Osteoblast (primary cell): ENCODE measurements at regions not wholly inside any gene's neighbourhood (a gene's known extent, or its start where the extent isn't known, plus 50 kb on each side); places are given as distances from the start of the nearest gene placed in this dataset.
"Not testable (repeated sequence)": the region's sequence is repeated elsewhere in the genome, so short reads cannot be mapped to it uniquely, and the experiment has no call there.

ENCODE experiments used
- DNase-seq: peaks from one replicate; pipeline ENCODE4 v3.0.0; 2011; ENCODE audit warnings: low spot score, mixed read lengths; ENCODE audit not compliant: insufficient read length; ENCODE audit errors: missing footprints
- H2AFZ ChIP-seq: 2 replicates; pipeline ENCODE4 v1.6.0; 2011; ENCODE audit warnings: mild to moderate bottlenecking, low read length
- H3K27ac ChIP-seq: 2 replicates; pipeline ENCODE4 v1.5.1; 2011; ENCODE audit warnings: mild to moderate bottlenecking, low read depth, low read length, moderate library complexity
- H3K27me3 ChIP-seq: 2 replicates; pipeline ENCODE4 v1.6.0; 2012; ENCODE audit warnings: mild to moderate bottlenecking, control low read depth, inconsistent platforms, low read length, moderate library complexity; ENCODE audit not compliant: insufficient read depth
- H3K36me3 ChIP-seq: 2 replicates; pipeline ENCODE4 v1.5.1; 2011; ENCODE audit warnings: mild to moderate bottlenecking, low read length, control low read depth, moderate library complexity; ENCODE audit not compliant: insufficient read depth
- H3K4me1 ChIP-seq: 2 replicates; pipeline ENCODE4 v1.5.1; 2011; ENCODE audit warnings: mild to moderate bottlenecking, low read length, control low read depth, moderate library complexity; ENCODE audit not compliant: insufficient read depth
- H3K4me2 ChIP-seq: 2 replicates; pipeline ENCODE4 v1.6.0; 2011; ENCODE audit warnings: mild to moderate bottlenecking, low read length; ENCODE audit not compliant: insufficient read depth
- H3K4me3 ChIP-seq: fragments of 200-600 bp; sonication (generic); 3 replicates; pipeline ENCODE4 v1.5.1; 2012; ENCODE audit warnings: mild to moderate bottlenecking, low read length, inconsistent platforms; ENCODE audit not compliant: insufficient read depth
- H3K79me2 ChIP-seq: 2 replicates; pipeline ENCODE4 v1.6.0; 2012; ENCODE audit warnings: mild to moderate bottlenecking, low read length, control low read depth, inconsistent platforms; ENCODE audit not compliant: insufficient read depth
- H3K9me3 ChIP-seq: 2 replicates; pipeline ENCODE4 v1.5.1; 2011; ENCODE audit warnings: low read depth, low read length, control low read depth
- H4K20me1 ChIP-seq: 2 replicates; pipeline ENCODE4 v1.6.0; 2012; ENCODE audit warnings: mild to moderate bottlenecking, low read length, control low read depth; ENCODE audit not compliant: insufficient read depth
- CTCF ChIP-seq: IDR thresholded peaks from 2 replicates; pipeline ENCODE4 v1.5.1; 2011; ENCODE audit warnings: mild to moderate bottlenecking, low read depth, low read length, moderate library complexity; ENCODE audit errors: extremely low read depth

- Histone ChIP-seq H3K4me3 (no peak overlapping the region), H3K4me1 (no peaks in the 10 kb centered on the region), H3K27ac (no peak overlapping the region), H3K27me3 (no peaks in the 10 kb centered on the region), H3K79me2 (no peaks in the 10 kb centered on the region), H2AFZ (no peak overlapping the region), H3K36me3 (no peaks in the 10 kb centered on the region), H4K20me1 (no peaks in the 10 kb centered on the region), H3K9me3 (no peaks in the 10 kb centered on the region), H3K4me2 (no peak overlapping the region)
- DNase-seq, result no peak
- no peak for TF ChIP-seq CTCF
Observed at GRCh38 chr10:120039046-120039445, 146.5 kb downstream of the SEC23IP start.

- TF ChIP-seq CTCF, result no peak
- H3K79me2 ChIP-seq, result no peaks in the 10 kb centered on the region
- H4K20me1 ChIP-seq, result no peaks in the 10 kb centered on the region
- H3K4me2 ChIP-seq, result no peak overlapping the region
- H3K4me3 ChIP-seq, result no peak overlapping the region
- no peaks in the 10 kb centered on the region for H3K4me1 ChIP-seq
- H2AFZ ChIP-seq, result no peak overlapping the region
- H3K27ac ChIP-seq, result no peak overlapping the region
- H3K36me3 ChIP-seq, result no peaks in the 10 kb centered on the region
- H3K9me3 ChIP-seq, result no peaks in the 10 kb centered on the region
- H3K27me3 ChIP-seq, result no peaks in the 10 kb centered on the region
- no peak for DNase-seq
Observed at GRCh38 chr10:120039826-120040225, 147.3 kb downstream of the SEC23IP start.

- H4K20me1 ChIP-seq, result no peaks in the 10 kb centered on the region
- no peaks in the 10 kb centered on the region for H3K9me3 ChIP-seq
- no peak overlapping the region for H3K27ac ChIP-seq
- H3K27me3 ChIP-seq, result no peaks in the 10 kb centered on the region
- no peak overlapping the region for H3K4me2 ChIP-seq
- TF ChIP-seq CTCF, result no peak
- H3K4me3 ChIP-seq, result no peak overlapping the region
- no peaks in the 10 kb centered on the region for H3K79me2 ChIP-seq
- no peaks in the 10 kb centered on the region for H3K36me3 ChIP-seq
- no peak for DNase-seq
- H3K4me1 ChIP-seq, result no peaks in the 10 kb centered on the region
- no peak overlapping the region for H2AFZ ChIP-seq
Observed at GRCh38 chr10:120041807-120042559, 149.5 kb downstream of the SEC23IP start.

- no peaks in the 10 kb centered on the region for H4K20me1 ChIP-seq
- no peak for DNase-seq
- no peak overlapping the region for H3K4me2 ChIP-seq
- H2AFZ ChIP-seq, result no peak overlapping the region
- no peaks in the 10 kb centered on the region for H3K9me3 ChIP-seq
- no peaks in the 10 kb centered on the region for H3K4me1 ChIP-seq
- no peaks in the 10 kb centered on the region for H3K36me3 ChIP-seq
- H3K27ac ChIP-seq, result no peak overlapping the region
- H3K4me3 ChIP-seq, result no peak overlapping the region
- no peaks in the 10 kb centered on the region for H3K79me2 ChIP-seq
- H3K27me3 ChIP-seq, result no peaks in the 10 kb centered on the region
- no peak for TF ChIP-seq CTCF
Observed at GRCh38 chr10:120042705-120043104, 150.2 kb downstream of the SEC23IP start.

- not testable (repeated sequence) for H3K9me3 ChIP-seq, H3K79me2 ChIP-seq, H3K27ac ChIP-seq, DNase-seq, H3K36me3 ChIP-seq, H2AFZ ChIP-seq, H3K4me2 ChIP-seq, H3K27me3 ChIP-seq, H4K20me1 ChIP-seq, H3K4me1 ChIP-seq, H3K4me3 ChIP-seq
Observed at GRCh38 chr10:120047373-120047772, 154.8 kb downstream of the SEC23IP start.
